ENCODE measurements at regions not wholly inside any gene's neighbourhood (a gene's known extent, or its start where the extent isn't known, plus 50 kb on each side); places are given as distances from the start of the nearest gene placed in this dataset.
"Not testable (repeated sequence)": the region's sequence is repeated elsewhere in the genome, so short reads cannot be mapped to it uniquely, and the experiment has no call there.

- DNase-seq, result not testable (repeated sequence)
These were observed 959.4 kb upstream of the DEFB115 start for GRCh38 chr20:30297878-30298595.

GRCh38 chr20:30300220-30300642 is 957.2 kb upstream of the DEFB115 start:
- DNase-seq, result peak; percentile 57

GRCh38 chr20:30302786-30303185 is 954.7 kb upstream of the DEFB115 start:
- DNase-seq, result not testable (repeated sequence)

GRCh38 chr20:30309938-30310337 is 947.5 kb upstream of the DEFB115 start:
- DNase-seq, result not testable (repeated sequence)

- DNase-seq, result not testable (repeated sequence)
These were observed 947.1 kb upstream of the DEFB115 start for GRCh38 chr20:30310385-30310784.

GRCh38 chr20:30312220-30312619 is 945.2 kb upstream of the DEFB115 start:
- DNase-seq, result not testable (repeated sequence)

GRCh38 chr20:30313660-30314059 is 943.8 kb upstream of the DEFB115 start:
- not testable (repeated sequence) for DNase-seq

- DNase-seq, result peak; percentile 46
These were observed 941.4 kb upstream of the DEFB115 start for GRCh38 chr20:30316063-30316462.

GRCh38 chr20:30316532-30317299 is 940.7 kb upstream of the DEFB115 start:
- peak; percentile 9 for DNase-seq

- not testable (repeated sequence) for DNase-seq
These were observed 923.7 kb upstream of the DEFB115 start for GRCh38 chr20:30333744-30334143.

GRCh38 chr20:30337556-30337955 is 919.9 kb upstream of the DEFB115 start:
- not testable (repeated sequence) for DNase-seq

GRCh38 chr20:30348932-30349331 is 908.5 kb upstream of the DEFB115 start:
- peak; percentile 8 for DNase-seq

- not testable (repeated sequence) for DNase-seq
These were observed 900.5 kb upstream of the DEFB115 start for GRCh38 chr20:30356854-30357467.

GRCh38 chr20:30361756-30362155 is 895.7 kb upstream of the DEFB115 start:
- not testable (repeated sequence) for DNase-seq

GRCh38 chr20:30376430-30376766 is 881.1 kb upstream of the DEFB115 start:
- DNase-seq, result not testable (repeated sequence)

GRCh38 chr20:30376767-30377658 is 880.5 kb upstream of the DEFB115 start:
- DNase-seq, result peak; percentile 92

- not testable (repeated sequence) for DNase-seq
These were observed 879.1 kb upstream of the DEFB115 start for GRCh38 chr20:30378317-30378716.

- not testable (repeated sequence) for DNase-seq
These were observed 878.7 kb upstream of the DEFB115 start for GRCh38 chr20:30378721-30379120.

- DNase-seq, result not testable (repeated sequence)
These were observed 872.6 kb upstream of the DEFB115 start for GRCh38 chr20:30384841-30385240.

GRCh38 chr20:30386099-30386498 is 871.4 kb upstream of the DEFB115 start:
- not testable (repeated sequence) for DNase-seq

GRCh38 chr20:30387823-30388222 is 869.6 kb upstream of the DEFB115 start:
- DNase-seq, result not testable (repeated sequence)

- DNase-seq, result not testable (repeated sequence)
These were observed 863.9 kb upstream of the DEFB115 start for GRCh38 chr20:30393523-30393922.

Measured in eye (tissue), 1 donor.